22Rv1 (cell line): ENCODE measurements at regions not wholly inside any gene's neighbourhood (a gene's known extent, or its start where the extent isn't known, plus 50 kb on each side); places are given as distances from the start of the nearest gene placed in this dataset.

ENCODE experiments used
- ZFX ChIP-seq: fragments of 450-650 bp; IDR thresholded peaks from 2 replicates; pipeline ENCODE4 v1.6.1; 2017; ENCODE audit warnings: antibody characterized with exemption, borderline replicate concordance
- TF ChIP-seq, protein P1 (sequence below): fragments of 450-650 bp; IDR thresholded peaks from 2 replicates; pipeline ENCODE4 v1.5.1; 2017; ENCODE audit warnings: mild to moderate bottlenecking

DNA sequence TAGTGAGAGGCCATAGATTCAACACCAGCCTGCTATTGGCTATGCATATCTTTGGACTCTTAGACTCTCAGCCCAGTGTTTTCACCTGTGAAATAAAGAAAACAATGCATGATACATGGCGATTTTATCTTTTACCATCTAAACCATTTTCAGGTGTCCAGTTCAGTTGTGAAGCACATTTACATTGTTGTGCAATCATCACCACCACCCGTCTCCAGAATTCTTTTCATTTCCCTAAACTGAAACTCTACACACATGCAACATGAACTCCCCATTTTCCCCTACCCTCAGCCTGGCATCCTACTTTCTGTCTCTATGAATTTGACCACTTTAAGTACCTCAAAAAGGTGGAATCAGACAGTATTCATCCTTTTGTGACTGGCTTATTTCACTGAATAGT, 420.6 kb downstream of the MED10 start:
- TF ChIP-seq, protein P1, sequence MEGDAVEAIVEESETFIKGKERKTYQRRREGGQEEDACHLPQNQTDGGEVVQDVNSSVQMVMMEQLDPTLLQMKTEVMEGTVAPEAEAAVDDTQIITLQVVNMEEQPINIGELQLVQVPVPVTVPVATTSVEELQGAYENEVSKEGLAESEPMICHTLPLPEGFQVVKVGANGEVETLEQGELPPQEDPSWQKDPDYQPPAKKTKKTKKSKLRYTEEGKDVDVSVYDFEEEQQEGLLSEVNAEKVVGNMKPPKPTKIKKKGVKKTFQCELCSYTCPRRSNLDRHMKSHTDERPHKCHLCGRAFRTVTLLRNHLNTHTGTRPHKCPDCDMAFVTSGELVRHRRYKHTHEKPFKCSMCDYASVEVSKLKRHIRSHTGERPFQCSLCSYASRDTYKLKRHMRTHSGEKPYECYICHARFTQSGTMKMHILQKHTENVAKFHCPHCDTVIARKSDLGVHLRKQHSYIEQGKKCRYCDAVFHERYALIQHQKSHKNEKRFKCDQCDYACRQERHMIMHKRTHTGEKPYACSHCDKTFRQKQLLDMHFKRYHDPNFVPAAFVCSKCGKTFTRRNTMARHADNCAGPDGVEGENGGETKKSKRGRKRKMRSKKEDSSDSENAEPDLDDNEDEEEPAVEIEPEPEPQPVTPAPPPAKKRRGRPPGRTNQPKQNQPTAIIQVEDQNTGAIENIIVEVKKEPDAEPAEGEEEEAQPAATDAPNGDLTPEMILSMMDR, result no peak
- no peak for TF ChIP-seq ZFX
